ENCODE measurements at regions not wholly inside any gene's neighbourhood (a gene's known extent, or its start where the extent isn't known, plus 50 kb on each side); places are given as distances from the start of the nearest gene placed in this dataset.

DNA sequence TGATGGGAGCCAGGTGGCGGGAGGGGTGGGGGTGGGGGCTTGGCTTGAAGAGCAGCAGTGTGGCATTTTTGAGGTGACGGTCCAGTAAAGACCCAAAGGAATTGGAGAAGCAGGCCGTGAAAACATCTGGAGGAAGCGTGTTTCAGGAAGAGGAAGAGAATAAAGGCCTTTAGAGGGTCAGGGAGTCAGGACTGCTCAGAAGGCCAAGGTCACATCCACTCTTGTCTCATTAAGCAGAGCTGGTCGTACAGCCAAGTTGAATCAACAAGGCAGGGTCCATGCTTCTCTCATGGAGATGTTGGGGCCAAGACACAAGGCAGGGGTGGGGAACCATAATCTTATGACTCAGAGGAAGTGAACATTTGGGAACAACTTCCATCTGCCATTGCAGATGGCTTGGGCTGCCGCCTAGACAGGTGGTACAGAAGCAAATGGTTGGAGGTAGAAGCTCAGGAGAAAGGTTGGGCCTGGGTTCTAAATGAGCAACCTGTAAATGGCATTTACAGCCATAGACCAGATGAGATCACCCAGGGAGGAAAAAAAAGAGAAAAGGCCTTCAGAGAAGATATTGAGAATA lies 179.6 kb downstream of the TTLL2 start:
- Histone ChIP-seq H3K4me1 (ENCODE audit: insufficient read depth, low read length, poor library complexity, severe bottlenecking) (no peaks in the 10 kb centered on the region), H3K36me3 (ENCODE audit: insufficient read depth, low read length, poor library complexity, severe bottlenecking) (no peaks in the 10 kb centered on the region), H3K27ac (ENCODE audit: low read depth, low read length, poor library complexity, severe bottlenecking) (no peak overlapping the region), H3K27me3 (replicated peaks; ENCODE audit: insufficient read depth, low read depth, low read length, poor library complexity) (no peaks in the 10 kb centered on the region), H3K9me3 (ENCODE audit: low read depth, low read length, poor library complexity, severe bottlenecking) (no peaks in the 10 kb centered on the region), H3K4me3 (ENCODE audit: low read depth, low read length, poor library complexity, severe bottlenecking) (no peak overlapping the region)
- no TSS peak for BruUV-seq (replicated peaks)
- ChIA-PET POLR2A (ENCODE audit: low non-redundant PET) (no interaction called here), CTCF (no interaction called here)
- DNase-seq (ENCODE audit: low spot score): no peak
- no peak for TF ChIP-seq EZH2 (IDR thresholded peaks at IDR 0.05; ENCODE audit: borderline replicate concordance, low read depth, low read length, poor library complexity, severe bottlenecking)
- TF ChIP-seq, protein P1, sequence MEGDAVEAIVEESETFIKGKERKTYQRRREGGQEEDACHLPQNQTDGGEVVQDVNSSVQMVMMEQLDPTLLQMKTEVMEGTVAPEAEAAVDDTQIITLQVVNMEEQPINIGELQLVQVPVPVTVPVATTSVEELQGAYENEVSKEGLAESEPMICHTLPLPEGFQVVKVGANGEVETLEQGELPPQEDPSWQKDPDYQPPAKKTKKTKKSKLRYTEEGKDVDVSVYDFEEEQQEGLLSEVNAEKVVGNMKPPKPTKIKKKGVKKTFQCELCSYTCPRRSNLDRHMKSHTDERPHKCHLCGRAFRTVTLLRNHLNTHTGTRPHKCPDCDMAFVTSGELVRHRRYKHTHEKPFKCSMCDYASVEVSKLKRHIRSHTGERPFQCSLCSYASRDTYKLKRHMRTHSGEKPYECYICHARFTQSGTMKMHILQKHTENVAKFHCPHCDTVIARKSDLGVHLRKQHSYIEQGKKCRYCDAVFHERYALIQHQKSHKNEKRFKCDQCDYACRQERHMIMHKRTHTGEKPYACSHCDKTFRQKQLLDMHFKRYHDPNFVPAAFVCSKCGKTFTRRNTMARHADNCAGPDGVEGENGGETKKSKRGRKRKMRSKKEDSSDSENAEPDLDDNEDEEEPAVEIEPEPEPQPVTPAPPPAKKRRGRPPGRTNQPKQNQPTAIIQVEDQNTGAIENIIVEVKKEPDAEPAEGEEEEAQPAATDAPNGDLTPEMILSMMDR (conservative IDR thresholded peaks at IDR 0.05; ENCODE audit: low read depth, low read length): no peak
- intact Hi-C loops (cut with micrococcal nuclease; ENCODE audit: unreplicated experiment): no loop called here

DNA sequence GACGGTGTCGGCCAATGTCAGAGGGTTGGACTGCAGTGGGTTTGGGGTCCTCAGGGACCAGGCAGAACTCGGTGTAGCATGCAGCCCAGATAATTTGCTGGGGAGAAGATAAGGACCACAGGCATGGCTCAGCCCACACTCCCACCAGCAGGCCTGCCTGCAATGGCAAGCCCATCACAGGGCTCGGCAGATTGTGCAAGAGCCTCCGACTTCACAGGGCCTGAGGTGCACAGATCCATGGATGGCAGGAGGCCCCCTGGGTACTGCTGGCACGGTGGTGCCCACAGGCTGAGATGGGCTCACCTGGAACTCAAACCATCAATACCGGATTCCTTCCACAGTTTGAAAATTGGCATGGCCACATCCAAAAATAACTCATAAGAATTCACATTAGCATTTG lies 180.3 kb downstream of the TTLL2 start:
- DNase-seq (ENCODE audit: low spot score): no peak
- H3K4me1 ChIP-seq (ENCODE audit: insufficient read depth, low read length, poor library complexity, severe bottlenecking): no peaks in the 10 kb centered on the region

DNA sequence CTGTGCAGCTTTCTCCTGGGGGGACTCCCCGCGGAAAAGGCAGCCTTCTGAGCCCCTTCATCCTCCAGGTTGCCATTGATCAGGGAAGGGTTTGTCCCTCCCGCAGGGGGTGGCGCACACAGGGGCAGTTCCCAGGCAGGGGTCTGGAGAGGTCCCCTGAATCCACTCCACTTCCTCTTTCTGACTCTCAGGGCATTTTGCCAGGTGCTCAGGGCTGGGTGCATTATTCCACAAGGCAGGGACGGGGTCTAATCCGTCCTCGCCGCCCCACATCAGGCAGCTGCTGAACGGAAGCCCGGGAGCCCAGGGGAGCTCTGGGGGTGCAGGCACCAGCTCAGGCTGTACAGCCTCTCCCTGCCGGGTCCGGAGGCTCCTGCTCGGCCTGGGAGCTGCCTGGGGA lies 180.9 kb downstream of the TTLL2 start:
- TF ChIP-seq, protein P1 (conservative IDR thresholded peaks at IDR 0.05; ENCODE audit: low read depth, low read length): no peak
- TF ChIP-seq EZH2 (IDR thresholded peaks at IDR 0.05; ENCODE audit: borderline replicate concordance, low read depth, low read length, poor library complexity, severe bottlenecking): no peak

More for the DNA sequence above, 180.3 kb downstream of the TTLL2 start:
- BruUV-seq (replicated peaks): no TSS peak
- ChIA-PET POLR2A (ENCODE audit: low non-redundant PET) (no interaction called here), CTCF (no interaction called here)
- no peaks in the 10 kb centered on the region for H3K36me3 ChIP-seq (ENCODE audit: insufficient read depth, low read length, poor library complexity, severe bottlenecking)
- H3K27ac ChIP-seq (ENCODE audit: low read depth, low read length, poor library complexity, severe bottlenecking): no peak overlapping the region
- H3K4me3 ChIP-seq (ENCODE audit: low read depth, low read length, poor library complexity, severe bottlenecking): no peak overlapping the region
- intact Hi-C loops (cut with micrococcal nuclease; ENCODE audit: unreplicated experiment): no loop called here
- no peaks in the 10 kb centered on the region for H3K9me3 ChIP-seq (ENCODE audit: low read depth, low read length, poor library complexity, severe bottlenecking)
- no peak for TF ChIP-seq EZH2 (IDR thresholded peaks at IDR 0.05; ENCODE audit: borderline replicate concordance, low read depth, low read length, poor library complexity, severe bottlenecking)
- TF ChIP-seq, protein P1 (conservative IDR thresholded peaks at IDR 0.05; ENCODE audit: low read depth, low read length): no peak
- H3K27me3 ChIP-seq (replicated peaks; ENCODE audit: insufficient read depth, low read depth, low read length, poor library complexity): no peaks in the 10 kb centered on the region

More for the DNA sequence above, 180.9 kb downstream of the TTLL2 start:
- ChIA-PET CTCF (no interaction called here), POLR2A (ENCODE audit: low non-redundant PET) (no interaction called here)
- no peak overlapping the region for H3K27ac ChIP-seq (ENCODE audit: low read depth, low read length, poor library complexity, severe bottlenecking)
- no peaks in the 10 kb centered on the region for H3K36me3 ChIP-seq (ENCODE audit: insufficient read depth, low read length, poor library complexity, severe bottlenecking)
- peaks cover 4% of the 10 kb centered on the region for H3K4me1 ChIP-seq (ENCODE audit: insufficient read depth, low read length, poor library complexity, severe bottlenecking)
- no peaks in the 10 kb centered on the region for H3K9me3 ChIP-seq (ENCODE audit: low read depth, low read length, poor library complexity, severe bottlenecking)
- no peaks in the 10 kb centered on the region for H3K27me3 ChIP-seq (replicated peaks; ENCODE audit: insufficient read depth, low read depth, low read length, poor library complexity)
- no peak overlapping the region for H3K4me3 ChIP-seq (ENCODE audit: low read depth, low read length, poor library complexity, severe bottlenecking)
- no peak for DNase-seq (ENCODE audit: low spot score)
- intact Hi-C loops (cut with micrococcal nuclease; ENCODE audit: unreplicated experiment): no loop called here
- BruUV-seq (replicated peaks): no TSS peak

All from A673 (cell line).